ENCODE measurements at regions not wholly inside any gene's neighbourhood (a gene's known extent, or its start where the extent isn't known, plus 50 kb on each side); places are given as distances from the start of the nearest gene placed in this dataset.

DNA sequence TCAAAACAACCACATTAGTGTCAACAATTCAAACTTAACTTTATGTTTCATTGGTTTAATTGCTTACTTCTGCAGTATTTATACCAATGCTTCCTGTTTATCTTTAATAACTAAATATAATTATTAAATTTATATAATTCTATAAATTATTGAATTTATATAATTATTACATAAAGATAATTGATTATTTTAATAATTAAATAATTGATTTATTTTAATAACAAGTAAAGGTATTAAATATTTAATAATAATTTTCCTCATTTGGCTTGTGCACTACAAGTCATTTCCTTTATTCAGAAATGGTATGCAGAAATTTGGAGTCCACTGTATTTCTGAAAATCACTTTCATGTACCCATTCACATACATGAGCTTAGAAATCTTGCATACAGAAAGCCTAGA is 156.2 kb upstream of the NSMCE3 start:
- CTCF ChIA-PET: no interaction called here

DNA sequence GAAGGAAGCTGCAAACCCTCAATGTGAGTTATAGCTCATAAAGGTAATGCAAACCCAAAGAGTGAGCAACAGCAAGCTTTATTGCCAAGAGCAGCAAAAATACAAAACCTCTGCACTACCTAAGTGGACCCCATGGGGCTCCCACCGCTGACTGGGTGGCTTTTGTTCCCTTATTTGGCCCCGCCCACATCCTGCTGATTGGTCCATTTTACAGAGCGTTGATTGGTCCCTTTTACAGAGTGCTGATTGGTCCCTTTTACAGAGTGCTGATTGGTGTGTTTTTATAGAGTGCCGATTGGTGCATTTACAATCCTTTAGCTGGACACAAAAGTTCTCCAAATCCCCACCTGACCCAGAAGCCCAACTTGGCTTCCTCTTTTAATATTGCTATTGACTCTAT is 154.5 kb upstream of the NSMCE3 start:
- H3K4me1 Mint-ChIP-seq: no peaks in the 10 kb centered on the region
- H3K27ac Mint-ChIP-seq: no peak overlapping the region
- H3K4me3 Mint-ChIP-seq: no peak overlapping the region
- DNase-seq (no peak), ATAC-seq (no peak)
- no peaks in the 10 kb centered on the region for H3K9me3 Mint-ChIP-seq (ENCODE audit: low read depth)
- no peaks in the 10 kb centered on the region for H3K36me3 Mint-ChIP-seq
- CTCF ChIA-PET: no interaction called here
- H3K27me3 Mint-ChIP-seq: no peaks in the 10 kb centered on the region

More for the DNA sequence above, 156.2 kb upstream of the NSMCE3 start:
- no peak for ATAC-seq
- no peaks in the 10 kb centered on the region for H3K9me3 Mint-ChIP-seq (ENCODE audit: low read depth)
- no peaks in the 10 kb centered on the region for H3K27me3 Mint-ChIP-seq
- no peak for DNase-seq
- no peaks in the 10 kb centered on the region for H3K4me1 Mint-ChIP-seq
- H3K27ac Mint-ChIP-seq: no peak overlapping the region
- H3K4me3 Mint-ChIP-seq: no peak overlapping the region
- no peaks in the 10 kb centered on the region for H3K36me3 Mint-ChIP-seq

DNA sequence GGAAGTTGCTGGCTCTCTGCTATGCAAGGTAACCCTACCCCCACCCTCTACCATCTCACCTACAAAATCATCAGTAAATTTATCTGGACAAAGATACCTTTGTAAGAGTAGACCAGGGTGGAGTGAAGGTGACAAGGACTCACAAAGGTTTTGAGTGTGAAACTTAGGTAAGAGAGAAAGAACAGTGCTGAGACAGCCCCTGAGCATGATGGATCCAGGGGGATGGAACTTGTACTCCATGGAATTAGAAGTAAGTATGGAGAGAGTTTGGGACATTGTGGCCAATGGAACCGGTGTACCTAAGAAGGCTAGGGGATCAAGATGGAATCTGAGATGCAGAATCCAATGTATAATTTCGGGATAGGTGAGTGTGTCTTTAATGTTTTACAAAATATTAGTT is 153.0 kb upstream of the NSMCE3 start:
- ATAC-seq (no peak), DNase-seq (no peak)
- Mint-ChIP-seq H3K4me3 (no peak overlapping the region), H3K27ac (no peak overlapping the region), H3K9me3 (ENCODE audit: low read depth) (no peaks in the 10 kb centered on the region), H3K4me1 (no peaks in the 10 kb centered on the region), H3K27me3 (no peaks in the 10 kb centered on the region), H3K36me3 (no peaks in the 10 kb centered on the region)
- CTCF ChIA-PET: no interaction called here

DNA sequence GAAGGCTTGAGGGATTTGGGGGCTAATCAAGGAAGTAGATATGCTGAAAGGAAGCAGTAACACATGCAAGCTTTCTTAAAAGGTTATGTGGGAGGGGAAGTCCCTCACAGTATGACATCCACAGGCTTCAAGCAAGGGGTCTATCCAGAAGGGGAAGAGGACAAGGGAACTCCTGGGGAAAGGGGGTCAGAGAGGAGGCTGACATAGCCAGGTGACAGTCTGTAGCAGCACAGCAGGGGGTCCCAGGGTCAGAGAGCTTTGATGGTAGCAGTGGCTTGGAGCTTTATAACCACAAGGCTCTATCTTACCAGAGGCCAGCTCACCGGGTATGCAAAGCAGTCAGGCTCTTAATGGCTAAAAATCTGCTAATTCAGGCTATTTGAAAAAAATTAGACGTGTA is 150.6 kb upstream of the NSMCE3 start:
- Mint-ChIP-seq H3K27me3 (no peaks in the 10 kb centered on the region), H3K4me3 (no peak overlapping the region), H3K4me1 (no peaks in the 10 kb centered on the region), H3K36me3 (no peaks in the 10 kb centered on the region), H3K9me3 (ENCODE audit: low read depth) (no peaks in the 10 kb centered on the region), H3K27ac (no peak overlapping the region)
- DNase-seq: no peak
- no peak for ATAC-seq
- CTCF ChIA-PET: no interaction called here

DNA sequence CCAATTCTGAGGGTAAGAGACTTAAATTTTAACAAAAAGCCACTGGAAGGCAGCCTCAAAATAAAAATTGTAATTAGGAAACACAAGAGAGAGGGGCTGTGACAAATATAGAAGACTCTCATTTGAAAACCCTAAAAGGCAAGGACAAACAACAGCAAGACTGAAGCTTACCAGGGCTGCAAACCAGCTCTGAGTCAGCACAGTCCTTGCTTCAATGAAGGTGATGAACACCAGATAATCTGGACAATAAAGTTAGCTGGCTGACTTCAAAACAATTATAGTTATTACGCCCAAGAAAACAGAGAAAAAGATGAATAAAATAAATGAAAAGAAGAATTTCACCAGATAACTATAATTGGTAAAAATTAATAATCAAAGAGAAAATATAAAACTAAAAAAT is 149.3 kb upstream of the NSMCE3 start:
- no peaks in the 10 kb centered on the region for H3K27me3 Mint-ChIP-seq
- no peak overlapping the region for H3K4me3 Mint-ChIP-seq
- H3K4me1 Mint-ChIP-seq: no peaks in the 10 kb centered on the region
- no peak for ATAC-seq
- no peaks in the 10 kb centered on the region for H3K9me3 Mint-ChIP-seq (ENCODE audit: low read depth)
- H3K27ac Mint-ChIP-seq: no peak overlapping the region
- H3K36me3 Mint-ChIP-seq: no peaks in the 10 kb centered on the region
- DNase-seq: no peak
- CTCF ChIA-PET: no interaction called here

DNA sequence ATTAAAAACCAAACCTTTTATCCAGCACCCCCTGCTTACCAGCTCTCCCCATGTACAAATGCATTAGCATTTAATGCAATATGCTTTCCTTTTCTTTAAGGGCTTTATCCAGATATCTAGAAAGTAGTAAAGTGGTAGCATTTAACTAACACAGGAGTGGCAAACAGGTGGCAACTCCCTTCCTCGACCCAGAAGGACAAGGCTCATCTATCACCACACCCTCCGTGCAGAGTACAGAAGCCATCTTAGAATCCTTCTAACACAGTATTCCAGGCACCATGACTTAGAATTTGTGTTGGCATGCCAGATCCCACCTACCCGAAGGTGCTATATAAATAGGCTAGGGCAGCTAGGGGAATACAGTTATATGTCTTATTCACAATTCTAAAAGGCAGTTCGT is 148.6 kb upstream of the NSMCE3 start:
- Mint-ChIP-seq H3K4me3 (no peak overlapping the region), H3K27me3 (no peaks in the 10 kb centered on the region), H3K36me3 (no peaks in the 10 kb centered on the region), H3K9me3 (ENCODE audit: low read depth) (no peaks in the 10 kb centered on the region), H3K4me1 (no peaks in the 10 kb centered on the region), H3K27ac (no peak overlapping the region)
- CTCF ChIA-PET: interaction anchor here (0.6 kb wide), 1 partner anchor 342 kb away, joined by 3 read pairs; no protein-coding TSS in a partner anchor
- ATAC-seq (no peak), DNase-seq (no peak)

DNA sequence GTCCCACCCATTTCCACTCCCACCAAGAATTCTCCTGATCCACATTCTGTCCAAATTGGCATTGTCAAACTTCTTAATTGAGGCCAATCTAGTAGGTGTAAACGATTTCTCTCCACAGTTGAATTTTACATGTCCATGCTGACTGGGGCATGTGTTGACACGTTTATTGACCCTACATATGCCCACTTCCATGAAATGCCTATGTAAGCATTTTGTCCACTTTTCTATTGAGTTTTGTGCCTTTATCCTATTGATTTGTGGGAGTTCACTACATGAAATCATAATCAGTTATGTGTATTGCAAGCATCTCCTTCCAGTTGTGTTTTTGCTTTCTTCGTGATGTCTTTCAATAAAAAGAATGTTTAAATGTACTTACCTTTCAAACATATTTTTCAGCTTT is 141.7 kb upstream of the NSMCE3 start:
- no peaks in the 10 kb centered on the region for H3K4me1 Mint-ChIP-seq
- no peak overlapping the region for H3K4me3 Mint-ChIP-seq
- peaks cover 10% of the 10 kb centered on the region for H3K27me3 Mint-ChIP-seq
- ATAC-seq (no peak), DNase-seq (no peak)
- H3K9me3 Mint-ChIP-seq (ENCODE audit: low read depth): no peaks in the 10 kb centered on the region
- H3K27ac Mint-ChIP-seq: no peak overlapping the region
- no peaks in the 10 kb centered on the region for H3K36me3 Mint-ChIP-seq
- CTCF ChIA-PET: interaction anchor here (0.8 kb wide), 1 partner anchor 40 kb away, joined by 3 read pairs; no protein-coding TSS in a partner anchor

DNA sequence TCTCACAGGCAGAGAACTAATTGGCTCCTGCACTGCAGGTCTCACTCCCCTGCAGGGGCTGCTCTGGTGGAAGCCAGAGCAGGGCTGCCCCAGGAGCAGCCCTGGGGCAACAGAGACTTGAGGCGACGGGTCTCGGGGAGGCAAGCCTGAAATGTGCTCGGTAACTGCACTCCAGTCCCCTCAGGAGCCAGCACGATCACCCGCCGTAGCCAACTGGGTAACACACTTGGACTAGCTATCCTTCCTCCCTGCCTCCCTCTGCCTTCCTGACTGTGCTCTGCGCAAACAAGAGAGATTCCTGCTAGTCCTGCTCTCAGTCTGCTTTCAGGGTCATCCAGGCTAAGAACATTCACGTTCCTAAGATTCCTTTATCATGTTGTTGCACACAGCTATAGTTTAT is 140.7 kb upstream of the NSMCE3 start:
- H3K4me3 Mint-ChIP-seq: no peak overlapping the region
- no peak overlapping the region for H3K27ac Mint-ChIP-seq
- DNase-seq (no peak), ATAC-seq (no peak)
- CTCF ChIA-PET: no interaction called here
- H3K4me1 Mint-ChIP-seq: no peaks in the 10 kb centered on the region
- no peaks in the 10 kb centered on the region for H3K36me3 Mint-ChIP-seq
- peaks cover 10% of the 10 kb centered on the region for H3K27me3 Mint-ChIP-seq
- no peaks in the 10 kb centered on the region for H3K9me3 Mint-ChIP-seq (ENCODE audit: low read depth)

DNA sequence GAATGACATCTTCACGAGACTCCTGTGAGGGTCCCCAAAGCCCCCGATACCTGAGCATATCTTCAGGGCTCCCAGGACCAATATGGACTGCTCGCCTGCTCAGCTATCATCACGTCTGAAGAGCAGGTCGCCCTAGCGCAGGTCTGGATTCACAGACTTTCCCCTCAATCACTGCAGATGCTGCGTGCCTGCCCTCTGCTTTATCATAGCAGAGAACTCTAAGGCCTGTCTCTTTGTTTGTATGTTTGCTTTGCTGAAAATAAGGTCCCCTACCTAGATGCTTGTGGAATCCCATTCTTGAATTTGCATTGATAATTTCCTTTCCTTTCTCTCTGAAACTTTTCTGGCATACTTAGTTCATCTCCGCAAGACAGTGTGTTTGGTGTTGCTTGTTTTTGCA is 140.3 kb upstream of the NSMCE3 start:
- ATAC-seq (no peak), DNase-seq (no peak)
- CTCF ChIA-PET: no interaction called here
- no peak overlapping the region for H3K27ac Mint-ChIP-seq
- H3K4me3 Mint-ChIP-seq: no peak overlapping the region
- H3K27me3 Mint-ChIP-seq: peaks cover 10% of the 10 kb centered on the region
- no peaks in the 10 kb centered on the region for H3K36me3 Mint-ChIP-seq
- H3K9me3 Mint-ChIP-seq (ENCODE audit: low read depth): no peaks in the 10 kb centered on the region
- no peaks in the 10 kb centered on the region for H3K4me1 Mint-ChIP-seq

DNA sequence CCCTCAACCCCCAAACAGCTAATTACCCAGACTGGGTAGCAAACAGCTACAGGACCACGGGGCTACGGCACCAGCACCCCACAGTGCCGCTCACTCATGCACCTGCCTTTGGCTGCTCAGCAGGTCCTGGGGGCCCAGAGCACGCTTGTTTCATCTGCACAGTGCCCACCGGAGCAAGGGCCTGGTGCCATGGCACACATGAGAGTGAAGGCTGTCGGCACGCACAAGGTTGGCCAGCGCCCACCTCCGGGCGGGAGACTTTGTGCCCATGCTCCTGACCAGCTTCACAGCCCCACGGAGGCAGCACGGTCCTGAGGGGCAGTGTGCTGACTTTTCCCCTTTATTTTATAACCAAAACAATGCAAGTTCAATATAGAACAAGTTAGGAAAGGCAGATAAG is 135.9 kb upstream of the NSMCE3 start:
- ATAC-seq (no peak), DNase-seq (no peak)
- CTCF ChIA-PET: no interaction called here
- Mint-ChIP-seq H3K27me3 (no peaks in the 10 kb centered on the region), H3K9me3 (ENCODE audit: low read depth) (no peaks in the 10 kb centered on the region), H3K27ac (no peak overlapping the region), H3K4me1 (no peaks in the 10 kb centered on the region), H3K4me3 (no peak overlapping the region), H3K36me3 (no peaks in the 10 kb centered on the region)

DNA sequence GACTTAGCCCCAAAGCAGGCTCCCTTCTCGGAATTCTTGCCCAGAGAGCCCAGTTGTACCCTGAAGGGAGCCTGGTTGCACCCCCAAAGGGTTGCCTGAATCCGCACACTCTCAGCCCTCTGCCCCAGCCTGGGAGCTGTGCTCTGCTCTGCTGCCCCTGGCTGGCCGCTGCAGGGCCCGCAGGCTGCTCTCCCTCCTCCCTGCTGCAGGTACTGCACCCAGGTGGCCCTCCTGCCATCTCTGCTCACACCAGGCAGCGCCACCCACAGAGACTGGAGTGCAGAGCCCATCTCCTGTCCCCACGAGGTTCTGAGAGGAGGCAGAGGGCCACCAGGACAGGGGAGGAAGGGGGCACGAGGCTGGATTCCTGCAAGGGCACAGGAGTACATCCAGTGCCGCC is 134.2 kb upstream of the NSMCE3 start:
- CTCF ChIA-PET: no interaction called here
- Mint-ChIP-seq H3K9me3 (ENCODE audit: low read depth) (no peaks in the 10 kb centered on the region), H3K4me3 (no peak overlapping the region), H3K27me3 (peaks cover 5% of the 10 kb centered on the region), H3K27ac (no peak overlapping the region), H3K4me1 (no peaks in the 10 kb centered on the region), H3K36me3 (no peaks in the 10 kb centered on the region)
- DNase-seq: no peak
- no peak for ATAC-seq

DNA sequence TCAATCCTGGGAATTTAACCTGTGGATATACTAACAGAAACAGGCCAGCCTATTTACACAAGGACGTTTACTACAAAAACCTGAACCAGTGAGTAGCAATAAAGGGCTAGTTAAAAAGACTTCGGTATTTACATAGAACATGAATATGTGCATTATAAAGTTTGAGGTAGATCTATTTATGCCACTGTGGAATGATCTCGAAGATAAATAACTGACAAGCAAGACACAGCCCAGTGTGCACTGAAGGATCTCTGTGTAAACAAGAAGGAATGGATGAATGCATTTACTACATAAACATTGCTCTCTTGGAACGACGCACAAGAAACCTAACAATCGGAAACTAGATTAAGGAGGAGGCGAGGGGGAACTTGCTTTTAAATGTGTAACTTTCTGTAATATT is 132.0 kb upstream of the NSMCE3 start:
- CTCF ChIA-PET: no interaction called here
- H3K4me3 Mint-ChIP-seq: no peak overlapping the region
- H3K36me3 Mint-ChIP-seq: no peaks in the 10 kb centered on the region
- no peak for ATAC-seq
- peaks cover 8% of the 10 kb centered on the region for H3K27me3 Mint-ChIP-seq
- no peaks in the 10 kb centered on the region for H3K4me1 Mint-ChIP-seq
- H3K9me3 Mint-ChIP-seq (ENCODE audit: low read depth): no peaks in the 10 kb centered on the region
- H3K27ac Mint-ChIP-seq: no peak overlapping the region
- no peak for DNase-seq

DNA sequence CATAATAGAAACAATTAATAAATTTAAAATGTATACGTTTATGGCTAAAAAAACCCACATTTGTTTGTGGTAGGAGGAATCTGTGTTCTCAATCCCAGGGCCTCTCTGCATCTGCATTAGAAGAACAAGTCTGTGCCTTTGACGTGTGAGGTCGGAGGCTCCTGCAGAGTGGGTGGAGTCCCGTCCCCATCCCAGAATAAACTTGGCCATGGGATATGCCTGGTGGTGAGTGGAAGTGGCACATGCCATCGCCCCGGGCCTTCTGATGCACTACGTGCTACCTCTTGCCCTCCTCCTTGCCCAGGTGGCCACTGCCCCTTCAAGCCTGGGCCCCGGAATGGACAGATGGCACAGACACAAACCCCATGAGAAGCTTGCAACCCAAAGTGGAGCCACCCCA is 131.1 kb upstream of the NSMCE3 start:
- Mint-ChIP-seq H3K4me3 (no peak overlapping the region), H3K27me3 (peaks cover 8% of the 10 kb centered on the region), H3K9me3 (ENCODE audit: low read depth) (no peaks in the 10 kb centered on the region), H3K27ac (no peak overlapping the region), H3K36me3 (no peaks in the 10 kb centered on the region), H3K4me1 (no peaks in the 10 kb centered on the region)
- no peak for ATAC-seq
- no peak for DNase-seq
- CTCF ChIA-PET: no interaction called here

DNA sequence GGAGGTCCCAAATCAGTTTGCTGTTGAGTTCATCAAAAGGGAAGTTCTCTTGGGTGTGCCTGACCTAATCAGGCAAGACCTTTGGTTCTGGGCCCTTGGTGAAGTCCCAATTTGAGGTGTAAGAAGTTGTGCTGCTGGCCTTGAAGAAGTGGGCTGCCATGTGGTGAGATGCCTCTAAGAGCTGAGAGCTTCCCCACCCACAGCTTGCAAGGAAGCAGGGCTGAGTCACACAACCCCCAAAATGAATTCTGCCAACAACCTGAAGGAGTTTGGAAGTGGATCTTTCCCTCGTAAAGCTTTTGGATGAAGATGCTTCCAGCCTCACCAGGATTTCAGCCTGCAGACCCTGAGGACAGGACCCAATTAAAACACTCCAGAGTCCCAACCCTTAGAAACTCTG is 129.3 kb upstream of the NSMCE3 start:
- ATAC-seq (no peak), DNase-seq (no peak)
- H3K4me1 Mint-ChIP-seq: no peaks in the 10 kb centered on the region
- no peaks in the 10 kb centered on the region for H3K36me3 Mint-ChIP-seq
- H3K27me3 Mint-ChIP-seq: peaks cover 8% of the 10 kb centered on the region
- no peak overlapping the region for H3K4me3 Mint-ChIP-seq
- CTCF ChIA-PET: no interaction called here
- no peaks in the 10 kb centered on the region for H3K9me3 Mint-ChIP-seq (ENCODE audit: low read depth)
- H3K27ac Mint-ChIP-seq: no peak overlapping the region

DNA sequence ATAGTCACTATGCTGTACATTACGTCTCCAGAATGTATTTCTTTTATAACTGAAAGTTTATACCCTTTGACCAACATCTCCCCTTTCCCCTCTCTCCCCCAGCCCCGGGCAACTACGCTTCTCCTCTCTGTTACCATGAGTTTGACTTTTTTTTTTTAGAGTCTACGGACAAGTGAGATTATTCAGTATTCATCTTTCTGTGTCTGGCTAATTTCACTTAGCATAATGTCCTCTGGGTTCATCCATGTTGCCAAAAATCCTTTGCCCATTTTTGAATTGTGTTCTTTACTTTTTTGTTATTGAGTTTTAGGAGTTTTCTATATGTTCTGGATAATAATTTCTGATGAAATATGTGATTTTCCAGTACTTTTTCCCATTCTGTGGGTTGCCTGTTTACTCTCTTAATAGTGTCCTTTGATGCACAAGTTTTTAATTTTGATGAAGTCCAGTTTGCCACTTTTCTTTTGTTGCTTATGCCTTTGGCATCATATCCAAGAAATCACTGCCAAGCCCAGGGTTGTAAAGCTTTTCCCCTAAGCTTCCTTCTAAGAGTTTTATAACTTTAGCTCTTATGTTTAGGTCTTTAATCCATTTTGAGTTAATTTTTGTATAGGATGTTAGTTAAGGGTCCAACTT is 126.7 kb upstream of the NSMCE3 start:
- Mint-ChIP-seq H3K9me3 (ENCODE audit: low read depth) (peaks cover 2% of the 10 kb centered on the region), H3K4me1 (no peaks in the 10 kb centered on the region), H3K27ac (no peak overlapping the region), H3K27me3 (peaks cover 8% of the 10 kb centered on the region), H3K4me3 (no peak overlapping the region), H3K36me3 (no peaks in the 10 kb centered on the region)
- CTCF ChIA-PET: no interaction called here
- DNase-seq (no peak), ATAC-seq (no peak)

All from activated CD8-positive, alpha-beta memory T cell treated with anti-CD3 and anti-CD28 coated beads, Interleukin-2, amount 10 ng/mL, durations not matched to agents 7 days and 5 days (primary cell).